A673 (cell line): ENCODE measurements at regions not wholly inside any gene's neighbourhood (a gene's known extent, or its start where the extent isn't known, plus 50 kb on each side); places are given as distances from the start of the nearest gene placed in this dataset.

Source experiments
- BruUV-seq: library from RNA; stranded (reverse); fragments of 400-500 nt; replicated peaks from 2 replicates; lab custom pipeline; 2021; lab: Mats Ljungman, UMichigan
- CTCF ChIA-PET: fragments of 300-600 bp; sonication (Branson Sonifier 250); formaldehyde crosslinking; loops from one replicate; lab custom pipeline; 2022; ENCODE audit warnings: antibody characterized with exemption; lab: Charles Lee
- POLR2A ChIA-PET: fragments of 300-600 bp; sonication (Branson Sonifier 250); formaldehyde crosslinking; loops from one replicate; lab custom pipeline; 2022; ENCODE audit warnings: antibody characterized with exemption; ENCODE audit not compliant: low non-redundant PET; lab: Charles Lee
- DNase-seq: peaks from one replicate; pipeline ENCODE4 v3.0.0-alpha.2; 2015; ENCODE audit warnings: low spot score
- H3K27ac ChIP-seq: fragments of 200-600 bp; sonication (generic); 2 replicates; pipeline ENCODE4 v1.5.1; 2016; ENCODE audit warnings: mixed run types, low read depth, mild to moderate bottlenecking, mixed read lengths, antibody characterized with exemption, low read length; ENCODE audit not compliant: poor library complexity, severe bottlenecking
- H3K27me3 ChIP-seq: fragments of 200-600 bp; sonication (generic); replicated peaks from 2 replicates; pipeline ENCODE4 v1.6.1; 2017; ENCODE audit warnings: mixed run types, low read depth, mild to moderate bottlenecking, mixed read lengths, antibody characterized with exemption, low read length; ENCODE audit not compliant: insufficient read depth, poor library complexity
- H3K36me3 ChIP-seq: fragments of 200-600 bp; sonication (generic); 2 replicates; pipeline ENCODE4 v1.6.1; 2016; ENCODE audit warnings: mixed run types, mild to moderate bottlenecking, mixed read lengths, antibody characterized with exemption, low read length; ENCODE audit not compliant: insufficient read depth, poor library complexity, severe bottlenecking
- H3K4me1 ChIP-seq: fragments of 200-600 bp; sonication (generic); 2 replicates; pipeline ENCODE4 v1.6.1; 2017; ENCODE audit warnings: mixed run types, mild to moderate bottlenecking, mixed read lengths, antibody characterized with exemption, low read length; ENCODE audit not compliant: insufficient read depth, poor library complexity, severe bottlenecking
- H3K4me3 ChIP-seq: fragments of 200-600 bp; sonication (generic); 2 replicates; pipeline ENCODE4 v1.5.1; 2016; ENCODE audit warnings: low read depth, mixed run types, mild to moderate bottlenecking, mixed read lengths, low read length; ENCODE audit not compliant: poor library complexity, severe bottlenecking
- H3K9me3 ChIP-seq: fragments of 200-600 bp; sonication (generic); 2 replicates; pipeline ENCODE4 v1.6.1; 2016; ENCODE audit warnings: mixed run types, low read depth, mild to moderate bottlenecking, mixed read lengths, antibody characterized with exemption, low read length; ENCODE audit not compliant: poor library complexity, severe bottlenecking
- CTCF ChIP-seq: fragments of 300-800, 200-600 bp; sonication (generic); conservative IDR thresholded peaks from 2 replicates; pipeline ENCODE4 v1.5.1; 2017; ENCODE audit warnings: low read depth, mild to moderate bottlenecking, antibody characterized with exemption, low read length, moderate library complexity, mixed read lengths
- EZH2 ChIP-seq: fragments of 200-600 bp; sonication (generic); IDR thresholded peaks from 2 replicates; pipeline ENCODE4 v1.6.1; 2017; ENCODE audit warnings: borderline replicate concordance, low read depth, mild to moderate bottlenecking, mixed read lengths, antibody characterized with exemption, low read length; ENCODE audit not compliant: poor library complexity, severe bottlenecking
- intact Hi-C: fragments of 100-400 bp; cut with micrococcal nuclease; formaldehyde crosslinking; loops from one replicate; pipeline ENCODE4 v1.10.0; 2022; ENCODE audit not compliant: unreplicated experiment

- CTCF ChIA-PET: no interaction called here
- no peak for DNase-seq
These were observed 196.0 kb upstream of the VRK2 start for GRCh38 chr2:57850415-57851130.

GRCh38 chr2:57855212-57855611, 191.4 kb upstream of the VRK2 start:
- Histone ChIP-seq H3K27ac (no peak overlapping the region), H3K4me1 (no peaks in the 10 kb centered on the region), H3K27me3 (no peaks in the 10 kb centered on the region), H3K4me3 (no peak overlapping the region), H3K36me3 (no peaks in the 10 kb centered on the region), H3K9me3 (no peaks in the 10 kb centered on the region)
- POLR2A ChIA-PET: no interaction called here
- TF ChIP-seq CTCF: no peak
- TF ChIP-seq EZH2: no peak
- CTCF ChIA-PET: no interaction called here
- intact Hi-C loops: no loop called here
- BruUV-seq: no TSS peak
- DNase-seq: no peak

More at GRCh38 chr2:57850415-57851130, 196.0 kb upstream of the VRK2 start:
- H3K4me1 ChIP-seq: no peaks in the 10 kb centered on the region
- POLR2A ChIA-PET: no interaction called here
- BruUV-seq: no TSS peak
- intact Hi-C loops: no loop called here
- H3K4me3 ChIP-seq: no peak overlapping the region
- no peak for TF ChIP-seq CTCF
- TF ChIP-seq EZH2: no peak
- no peak overlapping the region for H3K27ac ChIP-seq
- H3K27me3 ChIP-seq: no peaks in the 10 kb centered on the region
- H3K36me3 ChIP-seq: no peaks in the 10 kb centered on the region
- no peaks in the 10 kb centered on the region for H3K9me3 ChIP-seq

- no peak for TF ChIP-seq CTCF
- TF ChIP-seq EZH2: no peak
- H3K36me3 ChIP-seq: no peaks in the 10 kb centered on the region
- ChIA-PET CTCF (no interaction called here), POLR2A (no interaction called here)
- no peak for DNase-seq
- no peaks in the 10 kb centered on the region for H3K9me3 ChIP-seq
- H3K27ac ChIP-seq: no peak overlapping the region
- H3K4me1 ChIP-seq: peaks cover 3% of the 10 kb centered on the region
- intact Hi-C loops: no loop called here
- H3K4me3 ChIP-seq: no peak overlapping the region
- BruUV-seq: no TSS peak
- H3K27me3 ChIP-seq: no peaks in the 10 kb centered on the region
These were observed 186.9 kb upstream of the VRK2 start for GRCh38 chr2:57859755-57860154.
